ENCODE measurements at regions not wholly inside any gene's neighbourhood (a gene's known extent, or its start where the extent isn't known, plus 50 kb on each side); places are given as distances from the start of the nearest gene placed in this dataset.
"Not testable (repeated sequence)": the region's sequence is repeated elsewhere in the genome, so short reads cannot be mapped to it uniquely, and the experiment has no call there.

DNA sequence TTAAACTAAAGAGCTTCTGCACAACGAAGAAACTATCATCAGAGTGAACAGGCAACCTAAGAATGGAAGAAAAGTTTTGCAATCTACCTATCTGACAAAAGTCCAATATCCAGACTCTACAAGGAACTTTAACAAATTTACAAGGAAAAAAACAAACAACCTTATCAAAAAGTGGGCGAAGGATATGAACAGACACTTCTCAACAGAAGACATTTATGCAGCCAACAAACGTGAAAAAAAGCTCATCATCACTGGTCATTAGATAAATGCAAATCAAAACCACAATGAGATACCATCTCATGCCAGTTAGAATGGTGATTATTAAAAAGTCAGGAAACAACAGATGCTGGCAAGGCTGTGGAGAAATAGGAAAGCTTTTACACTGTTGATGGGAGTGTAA, 55.5 kb upstream of the XPO1 start:
- DNase-seq; in situ Hi-C loops (cut with MboI; ENCODE audit: low pct_unique_long_range_greater_than_20kb, low sequenced_read_pairs): not testable (repeated sequence)

DNA sequence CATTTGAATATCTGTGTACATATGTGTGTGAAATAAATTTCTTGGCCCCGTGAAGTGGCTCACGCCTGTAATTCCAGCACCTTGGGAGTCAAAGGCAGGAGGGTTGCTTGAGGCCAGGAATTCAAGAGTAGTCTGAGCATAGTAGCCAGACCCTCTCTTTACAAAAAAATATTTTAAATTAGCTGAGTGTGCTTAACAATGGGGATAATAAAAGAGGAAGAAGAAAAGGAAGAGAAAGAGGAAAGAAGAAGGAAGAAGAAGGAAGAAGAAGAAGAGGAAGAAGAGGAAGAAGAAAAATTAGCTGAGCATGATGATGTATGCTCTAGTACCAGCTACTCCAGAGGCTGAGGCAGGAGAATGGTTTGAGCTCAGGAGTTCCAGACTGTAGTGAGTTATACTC, 52.1 kb upstream of the XPO1 start:
- in situ Hi-C loops (cut with MboI; ENCODE audit: low pct_unique_long_range_greater_than_20kb, low sequenced_read_pairs): no loop called here
- DNase-seq: no peak

DNA sequence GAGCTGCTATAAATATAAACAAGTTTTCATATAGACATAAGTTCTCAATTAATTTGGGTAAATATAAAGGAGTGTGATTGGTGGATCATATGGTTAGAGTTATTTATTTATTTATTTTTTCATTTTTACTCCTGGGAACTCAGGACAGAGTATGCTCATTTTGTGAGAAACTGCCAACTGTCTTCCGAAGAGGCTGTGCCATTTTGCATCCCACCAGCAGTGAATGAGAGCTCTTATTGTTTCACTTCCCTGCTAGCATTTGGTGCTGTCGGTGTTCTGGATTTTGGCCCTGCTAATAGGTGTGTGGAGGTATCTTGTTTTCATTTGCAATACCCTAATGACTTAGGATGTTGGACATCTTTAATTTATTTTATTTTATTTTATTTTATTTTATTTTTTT, 50.4 kb upstream of the XPO1 start:
- in situ Hi-C loops (cut with MboI; ENCODE audit: low pct_unique_long_range_greater_than_20kb, low sequenced_read_pairs): no loop called here

More for the DNA sequence above, 50.4 kb upstream of the XPO1 start:
- DNase-seq: no peak

Measured in KBM-7 (cell line).